ENCODE measurements at regions not wholly inside any gene's neighbourhood (a gene's known extent, or its start where the extent isn't known, plus 50 kb on each side); places are given as distances from the start of the nearest gene placed in this dataset.

- ChIA-PET POLR2A (no interaction called here), RAD21 (ENCODE audit: unreplicated experiment) (no interaction called here), SMC1A (ENCODE audit: uncharacterized antibody, unreplicated experiment) (no interaction called here), CTCF (interaction anchor here (1.3 kb wide), 1 partner anchor 16 kb away, joined by 3 read pairs; no protein-coding TSS in a partner anchor)
- H4K20me1 ChIP-seq (ENCODE audit: control insufficient read depth, insufficient read depth), result no peaks in the 10 kb centered on the region
- WGBS (ENCODE audit: insufficient coverage, insufficient replicate concordance, low lambda C conversion rate, missing lambda C conversion rate), result 40% methylated on average over 5 of the region's 5 CpGs
- TF ChIP-seq RUNX3 (IDR thresholded peaks at IDR 0.05; ENCODE audit: low read length) (no peak), ATF2 (IDR thresholded peaks at IDR 0.05; ENCODE audit: low read length) (no peak), HDGF (IDR thresholded peaks at IDR 0.05) (no peak), CEBPB (IDR thresholded peaks at IDR 0.05; ENCODE audit: borderline replicate concordance in 1 of 2, low read depth in 2 of 2, low read length in 2 of 2) (no peak), CBFB (IDR thresholded peaks at IDR 0.05; ENCODE audit: low read depth) (no peak), BRCA1 (IDR thresholded peaks at IDR 0.05; ENCODE audit: low read depth, low read length) (no peak), POLR2A (IDR thresholded peaks at IDR 0.05; ENCODE audit: low read depth, low read length) (no peak), JUND (IDR thresholded peaks at IDR 0.05; ENCODE audit: low read depth, low read length) (no peak)
- no TSS peak for BruUV-seq (replicated peaks)
- H3K79me2 ChIP-seq (ENCODE audit: control insufficient read depth, insufficient read depth, low read length), result no peaks in the 10 kb centered on the region
- H3K4me1 ChIP-seq (ENCODE audit: control insufficient read depth, insufficient read depth, low read length), result no peaks in the 10 kb centered on the region
- no peaks in the 10 kb centered on the region for H3K36me3 ChIP-seq (ENCODE audit: control insufficient read depth in 2 of 2, insufficient read depth in 2 of 2, low read length in 1 of 2)
- H2AFZ ChIP-seq (ENCODE audit: control insufficient read depth, low read depth, low read length), result no peak overlapping the region
- FAIRE-seq (no peak), DNase-seq (ENCODE audit: low read depth, low spot score) (no peak), ATAC-seq (no peak)
- in situ Hi-C loops (cut with MboI), result no loop called here
- H3K4me2 ChIP-seq (ENCODE audit: control insufficient read depth, insufficient read depth), result no peak overlapping the region
- H3K27ac ChIP-seq (ENCODE audit: control insufficient read depth, insufficient read depth), result no peak overlapping the region
- peaks cover 0 to 3% of the 10 kb centered on the region in 2 experiments; a peak in 1 of 4 replicates for H3K27me3 ChIP-seq (replicated peaks in 1 of 2; ENCODE audit: control insufficient read depth in 2 of 2, insufficient read depth in 2 of 2, low read length in 1 of 2)
- H3K4me3 ChIP-seq, result no peak overlapping the region
- no peaks in the 10 kb centered on the region for H3K9me3 ChIP-seq (replicated peaks; ENCODE audit: control insufficient read depth, insufficient read depth, low read length)
- no peak overlapping the region for H3K9ac ChIP-seq (ENCODE audit: control insufficient read depth, insufficient read depth, low read length)
- intact Hi-C loops (cut with micrococcal nuclease; ENCODE audit: unreplicated experiment), result no loop called here
Measured at GRCh38 chr2:133847591-133847990, 279.3 kb upstream of the NCKAP5 start.

Data from GM12878 (cell line).